ENCODE measurements at regions not wholly inside any gene's neighbourhood (a gene's known extent, or its start where the extent isn't known, plus 50 kb on each side); places are given as distances from the start of the nearest gene placed in this dataset.

DNA sequence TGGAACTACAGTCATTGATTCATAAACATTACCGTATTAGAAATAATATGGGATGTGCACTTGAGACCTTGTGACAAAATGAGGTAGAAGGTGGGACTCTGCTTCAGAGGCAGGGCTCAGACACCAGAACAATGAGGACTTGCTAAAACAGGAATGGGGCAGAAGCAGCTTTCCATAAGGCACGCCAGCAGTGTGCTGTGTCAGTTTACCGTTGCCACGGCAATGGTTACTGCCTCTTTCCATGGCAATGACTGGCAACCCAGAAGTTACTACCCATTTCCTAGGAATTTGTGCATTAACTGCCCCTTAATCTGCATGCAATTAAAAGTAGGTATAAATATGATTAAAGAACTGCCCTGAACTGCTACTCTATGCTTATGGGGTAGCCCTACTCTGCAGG is 169.0 kb downstream of the CHRM3 start:
- H3K36me3 ChIP-seq, result no peaks in the 10 kb centered on the region
- no peak for TF ChIP-seq POLR2AphosphoS5 (IDR thresholded peaks at IDR 0.05)
- no peak for TF ChIP-seq EP300 (IDR thresholded peaks at IDR 0.05)
- TF ChIP-seq CTCF (IDR thresholded peaks at IDR 0.05), result no peak
- no peak for TF ChIP-seq POLR2A (IDR thresholded peaks at IDR 0.05)
- WGBS, 2 donors (ENCODE audit: low coverage in 1 of 2), result 50 to 88% methylated on average over 2 to 4 of the region's 4 CpGs
- H3K4me1 ChIP-seq, result peaks cover 0 to 15% (median 3%) of the 10 kb centered on the region in 3 donors
- no peak overlapping the region for H3K4me3 ChIP-seq
- H3K27me3 ChIP-seq, result no peaks in the 10 kb centered on the region
- no peaks in the 10 kb centered on the region for H3K9me3 ChIP-seq
- H3K27ac ChIP-seq, result no peak overlapping the region
- ATAC-seq, result no peak

DNA sequence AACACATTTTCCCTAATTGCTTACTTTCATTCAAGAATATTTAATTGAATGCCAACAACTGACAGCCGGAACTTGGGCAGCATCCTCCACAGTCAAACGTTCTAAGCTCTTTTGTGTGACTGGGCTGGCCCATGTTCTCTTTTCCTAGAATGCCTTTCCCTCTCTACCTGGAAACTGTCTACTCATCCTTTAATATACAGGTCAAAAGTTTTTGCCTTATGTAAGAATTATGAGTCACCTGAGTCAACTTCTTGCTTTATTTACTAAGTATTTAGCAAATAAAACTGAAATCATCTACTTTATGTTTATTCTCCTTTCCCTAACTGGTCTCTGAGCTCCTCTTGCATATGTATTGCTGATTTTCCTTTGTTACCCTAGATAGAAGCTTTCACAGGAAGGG is 172.2 kb downstream of the CHRM3 start:
- Histone ChIP-seq H3K27me3 (no peaks in the 10 kb centered on the region), H3K27ac (no peak overlapping the region), H3K4me3 (no peak overlapping the region), H3K4me1 (peaks cover 0 to 22% (median 3%) of the 10 kb centered on the region in 3 donors), H3K9me3 (no peaks in the 10 kb centered on the region), H3K36me3 (no peaks in the 10 kb centered on the region)
- WGBS, 2 donors (ENCODE audit: low coverage in 1 of 2), result 82% methylated on average over 2 of the region's 2 CpGs; no CpG with 5 or more reads in 1 of the 2 donors
- ATAC-seq, result no peak
- no peak for TF ChIP-seq POLR2AphosphoS5 (IDR thresholded peaks at IDR 0.05)
- TF ChIP-seq CTCF (IDR thresholded peaks at IDR 0.05), result no peak
- no peak for TF ChIP-seq POLR2A (IDR thresholded peaks at IDR 0.05)
- TF ChIP-seq EP300 (IDR thresholded peaks at IDR 0.05), result no peak

DNA sequence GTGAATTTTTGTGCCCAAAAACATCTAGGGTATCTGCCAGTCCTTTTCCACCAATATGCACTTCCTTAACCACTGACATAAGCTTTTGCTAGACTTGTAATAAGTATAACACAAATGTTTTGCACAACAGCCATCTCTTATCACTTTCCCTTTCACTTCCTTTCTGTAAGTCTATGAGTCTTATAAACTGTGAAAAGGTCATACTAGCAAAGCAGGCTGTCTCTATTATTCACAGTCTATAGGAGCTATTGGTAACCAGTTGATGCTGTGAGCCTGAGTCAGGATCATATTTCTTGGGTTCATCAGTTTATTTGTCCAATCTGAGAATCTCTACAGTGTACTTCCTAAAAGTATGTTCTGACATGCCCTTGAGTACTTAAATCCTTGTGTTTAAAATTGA is 172.6 kb downstream of the CHRM3 start:
- ATAC-seq, result no peak
- H3K9me3 ChIP-seq, result no peaks in the 10 kb centered on the region
- no peaks in the 10 kb centered on the region for H3K36me3 ChIP-seq
- no peak for TF ChIP-seq POLR2A (IDR thresholded peaks at IDR 0.05)
- no peak for TF ChIP-seq EP300 (IDR thresholded peaks at IDR 0.05)
- TF ChIP-seq CTCF (IDR thresholded peaks at IDR 0.05), result no peak
- TF ChIP-seq POLR2AphosphoS5 (IDR thresholded peaks at IDR 0.05), result no peak
- H3K27ac ChIP-seq, result no peak overlapping the region
- H3K4me1 ChIP-seq, result peaks cover 0 to 26% (median 3%) of the 10 kb centered on the region in 3 donors
- no peaks in the 10 kb centered on the region for H3K27me3 ChIP-seq
- no peak overlapping the region for H3K4me3 ChIP-seq

GRCh38 chr1:239560921-239561320 is 174.6 kb downstream of the CHRM3 start:
- 90% methylated on average over 4 of the region's 4 CpGs; no CpG with 5 or more reads in 1 of the 2 donors for WGBS, 2 donors (ENCODE audit: low coverage in 1 of 2)
- no peak for ATAC-seq
- Histone ChIP-seq H3K27me3 (no peaks in the 10 kb centered on the region), H3K4me1 (peaks cover 0 to 29% (median 3%) of the 10 kb centered on the region in 3 donors), H3K27ac (no peak overlapping the region), H3K36me3 (no peaks in the 10 kb centered on the region), H3K9me3 (no peaks in the 10 kb centered on the region), H3K4me3 (no peak overlapping the region)
- TF ChIP-seq POLR2A (IDR thresholded peaks at IDR 0.05) (no peak), POLR2AphosphoS5 (IDR thresholded peaks at IDR 0.05) (no peak), EP300 (IDR thresholded peaks at IDR 0.05) (no peak), CTCF (IDR thresholded peaks at IDR 0.05) (no peak)

DNA sequence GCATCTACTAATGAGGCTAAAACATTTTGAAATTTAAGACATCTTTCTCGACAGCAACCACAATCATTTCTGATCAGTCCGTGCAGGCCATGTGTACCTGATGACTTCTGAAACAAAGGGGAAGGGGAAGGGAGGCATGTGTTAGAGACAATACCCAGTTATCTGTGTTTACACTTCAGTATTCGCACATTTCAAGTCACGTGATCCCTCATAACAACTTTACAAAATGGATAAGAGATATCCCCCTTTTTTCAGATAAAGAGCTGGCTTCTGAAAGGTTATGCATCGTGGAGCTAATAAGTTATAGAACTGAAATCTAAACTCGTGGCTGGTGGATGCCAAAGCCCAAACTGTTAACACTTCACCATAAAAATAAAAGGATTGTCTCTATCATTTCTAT is 175.7 kb downstream of the CHRM3 start:
- no peak for ATAC-seq
- no peak for TF ChIP-seq EP300 (IDR thresholded peaks at IDR 0.05)
- no peak for TF ChIP-seq POLR2A (IDR thresholded peaks at IDR 0.05)
- peaks cover 0 to 29% (median 3%) of the 10 kb centered on the region in 3 donors for H3K4me1 ChIP-seq
- H3K9me3 ChIP-seq, result no peaks in the 10 kb centered on the region
- no peaks in the 10 kb centered on the region for H3K27me3 ChIP-seq
- no peaks in the 10 kb centered on the region for H3K36me3 ChIP-seq
- 83 to 88% methylated on average over 5 to 6 of the region's 6 CpGs for WGBS, 2 donors (ENCODE audit: low coverage in 1 of 2)
- no peak overlapping the region for H3K27ac ChIP-seq
- H3K4me3 ChIP-seq, result no peak overlapping the region
